ENCODE measurements at regions not wholly inside any gene's neighbourhood (a gene's known extent, or its start where the extent isn't known, plus 50 kb on each side); places are given as distances from the start of the nearest gene placed in this dataset.

GRCh38 chr2:180583441-180584140 lies 396.8 kb upstream of the UBE2E3 start:
- in situ Hi-C loops (cut with MboI) = no loop called here
- H3K27ac ChIP-seq = no peak overlapping the region
- H3K9me3 ChIP-seq (ENCODE audit: low read depth) = no peaks in the 10 kb centered on the region
- H3K79me2 ChIP-seq (ENCODE audit: insufficient read depth) = no peaks in the 10 kb centered on the region
- TF ChIP-seq EZH2 (IDR thresholded peaks at IDR 0.05; ENCODE audit: insufficient read depth, poor library complexity, severe bottlenecking) = no peak
- no peak for TF ChIP-seq EZH2phosphoT487 (IDR thresholded peaks at IDR 0.05; ENCODE audit: insufficient read depth, low read depth)
- no peaks in the 10 kb centered on the region for H3F3A ChIP-seq (ENCODE audit: insufficient read depth)
- no peak for DNase-seq
- no peaks in the 10 kb centered on the region for H4K20me1 ChIP-seq (ENCODE audit: insufficient read depth)
- H2AFZ ChIP-seq = peak overlapping the region; percentile 15; the same call in 1 of the 2 replicates
- H3K9ac ChIP-seq = no peak overlapping the region
- no peaks in the 10 kb centered on the region for H3K4me1 ChIP-seq (ENCODE audit: insufficient read depth)
- H3K36me3 ChIP-seq (ENCODE audit: low read depth) = no peaks in the 10 kb centered on the region
- 72 to 76% methylated on average over 2 of the region's 2 CpGs for WGBS, 2 experiments (ENCODE audit: low coverage in 1 of 2, low lambda C conversion rate in 2 of 2, missing lambda C conversion rate in 2 of 2)
- no peak overlapping the region for H3K4me2 ChIP-seq (ENCODE audit: unreplicated experiment)
- H3K4me3 ChIP-seq = no peak overlapping the region
- H3K27me3 ChIP-seq (replicated peaks; ENCODE audit: insufficient read depth) = no peaks in the 10 kb centered on the region
- no peaks in the 10 kb centered on the region for H3K9me2 ChIP-seq (ENCODE audit: insufficient read depth)

DNA sequence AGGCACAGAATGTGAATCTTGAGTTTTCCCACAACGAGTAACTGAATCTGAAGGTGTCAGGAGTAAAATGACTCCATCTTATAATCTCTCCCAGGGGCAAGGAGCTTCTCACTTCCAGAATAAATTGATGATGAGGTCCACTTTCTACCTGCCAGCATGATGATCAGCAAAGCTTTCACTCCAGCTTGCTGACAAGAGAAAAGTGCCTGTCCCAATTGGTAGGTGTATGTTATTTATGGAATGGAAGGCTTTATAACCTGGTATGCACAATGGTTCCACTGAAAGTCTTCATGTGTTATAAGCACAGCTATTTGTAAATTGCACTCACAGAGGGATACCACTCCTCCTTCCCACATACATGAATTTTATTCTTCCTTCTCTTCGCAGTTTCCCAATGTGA lies 401.0 kb upstream of the UBE2E3 start:
- Histone ChIP-seq H3K4me3 (no peak overlapping the region), H3K27me3 (replicated peaks; ENCODE audit: insufficient read depth) (no peaks in the 10 kb centered on the region), H3K9me3 (ENCODE audit: low read depth) (no peaks in the 10 kb centered on the region), H3K79me2 (ENCODE audit: insufficient read depth) (no peaks in the 10 kb centered on the region), H3K27ac (no peak overlapping the region), H4K20me1 (ENCODE audit: insufficient read depth) (no peaks in the 10 kb centered on the region), H3F3A (ENCODE audit: insufficient read depth) (no peaks in the 10 kb centered on the region), H3K9me2 (ENCODE audit: insufficient read depth) (no peaks in the 10 kb centered on the region), H3K4me1 (ENCODE audit: insufficient read depth) (peaks cover 1% of the 10 kb centered on the region), H2AFZ (no peak overlapping the region), H3K36me3 (ENCODE audit: low read depth) (no peaks in the 10 kb centered on the region), H3K4me2 (ENCODE audit: unreplicated experiment) (no peak overlapping the region), H3K9ac (no peak overlapping the region)
- 64 to 66% methylated on average over 2 of the region's 2 CpGs for WGBS, 2 experiments (ENCODE audit: low coverage in 1 of 2, low lambda C conversion rate in 2 of 2, missing lambda C conversion rate in 2 of 2)
- TF ChIP-seq EZH2 (IDR thresholded peaks at IDR 0.05; ENCODE audit: insufficient read depth, poor library complexity, severe bottlenecking) = no peak
- no peak for TF ChIP-seq EZH2phosphoT487 (IDR thresholded peaks at IDR 0.05; ENCODE audit: insufficient read depth, low read depth)
- no peak for DNase-seq
- in situ Hi-C loops (cut with MboI) = no loop called here

GRCh38 chr2:180578441-180578840 lies 402.0 kb upstream of the UBE2E3 start:
- in situ Hi-C loops (cut with MboI) = no loop called here
- no peak overlapping the region for H3K9ac ChIP-seq
- no peak overlapping the region for H3K4me3 ChIP-seq
- WGBS, 2 experiments (ENCODE audit: low coverage in 1 of 2, low lambda C conversion rate in 2 of 2, missing lambda C conversion rate in 2 of 2) = 96 to 97% methylated on average over 1 of the region's 1 CpG
- H2AFZ ChIP-seq = no peak overlapping the region
- no peaks in the 10 kb centered on the region for H3K9me3 ChIP-seq (ENCODE audit: low read depth)
- H3K27ac ChIP-seq = no peak overlapping the region
- no peaks in the 10 kb centered on the region for H3K9me2 ChIP-seq (ENCODE audit: insufficient read depth)
- TF ChIP-seq EZH2 (IDR thresholded peaks at IDR 0.05; ENCODE audit: insufficient read depth, poor library complexity, severe bottlenecking) (no peak), EZH2phosphoT487 (IDR thresholded peaks at IDR 0.05; ENCODE audit: insufficient read depth, low read depth) (no peak)
- no peaks in the 10 kb centered on the region for H3K36me3 ChIP-seq (ENCODE audit: low read depth)
- H4K20me1 ChIP-seq (ENCODE audit: insufficient read depth) = no peaks in the 10 kb centered on the region
- H3K4me1 ChIP-seq (ENCODE audit: insufficient read depth) = peaks cover 11% of the 10 kb centered on the region
- no peak overlapping the region for H3K4me2 ChIP-seq (ENCODE audit: unreplicated experiment)
- no peaks in the 10 kb centered on the region for H3K27me3 ChIP-seq (replicated peaks; ENCODE audit: insufficient read depth)
- no peaks in the 10 kb centered on the region for H3F3A ChIP-seq (ENCODE audit: insufficient read depth)
- DNase-seq = no peak
- H3K79me2 ChIP-seq (ENCODE audit: insufficient read depth) = no peaks in the 10 kb centered on the region

DNA sequence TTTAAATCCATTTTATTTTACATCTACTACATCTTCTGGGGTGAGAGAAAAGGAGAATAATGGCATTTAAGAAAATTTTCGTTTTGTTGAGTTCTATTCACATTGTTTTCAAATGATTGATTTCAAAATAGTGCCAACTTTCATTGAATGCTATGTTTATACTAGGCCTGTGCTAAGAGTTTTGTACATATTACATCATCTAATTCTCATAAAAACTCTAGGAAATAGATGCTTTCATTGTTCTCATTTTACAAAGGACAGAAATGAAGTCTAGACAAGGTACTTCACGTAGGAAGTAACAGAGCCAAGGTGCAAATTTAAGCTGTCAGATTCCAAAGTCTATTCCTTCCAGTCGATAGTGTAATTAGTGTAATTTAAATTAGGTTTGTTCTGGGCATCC lies 402.8 kb upstream of the UBE2E3 start:
- TF ChIP-seq EZH2phosphoT487 (IDR thresholded peaks at IDR 0.05; ENCODE audit: insufficient read depth, low read depth) = no peak
- no peak for TF ChIP-seq EZH2 (IDR thresholded peaks at IDR 0.05; ENCODE audit: insufficient read depth, poor library complexity, severe bottlenecking)
- Histone ChIP-seq H3K4me1 (ENCODE audit: insufficient read depth) (peaks cover 15% of the 10 kb centered on the region), H3K27me3 (replicated peaks; ENCODE audit: insufficient read depth) (no peaks in the 10 kb centered on the region), H2AFZ (no peak overlapping the region), H3F3A (ENCODE audit: insufficient read depth) (peaks cover under 1% of the 10 kb centered on the region; the same call in 1 of the 2 replicates), H3K4me3 (no peak overlapping the region), H3K79me2 (ENCODE audit: insufficient read depth) (no peaks in the 10 kb centered on the region), H3K9ac (no peak overlapping the region), H3K9me2 (ENCODE audit: insufficient read depth) (no peaks in the 10 kb centered on the region), H3K9me3 (ENCODE audit: low read depth) (no peaks in the 10 kb centered on the region), H3K36me3 (ENCODE audit: low read depth) (no peaks in the 10 kb centered on the region), H3K27ac (no peak overlapping the region), H4K20me1 (ENCODE audit: insufficient read depth) (no peaks in the 10 kb centered on the region), H3K4me2 (ENCODE audit: unreplicated experiment) (no peak overlapping the region)
- no peak for DNase-seq
- in situ Hi-C loops (cut with MboI) = no loop called here
- 53 to 60% methylated on average over 3 of the region's 3 CpGs for WGBS, 2 experiments (ENCODE audit: low coverage in 1 of 2, low lambda C conversion rate in 2 of 2, missing lambda C conversion rate in 2 of 2)
